H1 (cell line): ENCODE measurements at regions not wholly inside any gene's neighbourhood (a gene's known extent, or its start where the extent isn't known, plus 50 kb on each side); places are given as distances from the start of the nearest gene placed in this dataset.

ENCODE experiments used
- ATF2 ChIP-seq: IDR thresholded peaks from 2 replicates; pipeline ENCODE4 v1.6.1; 2012; ENCODE audit warnings: low read length, inconsistent platforms
- BRCA1 ChIP-seq: IDR thresholded peaks from 2 replicates; pipeline ENCODE4 v1.6.1; 2012; ENCODE audit warnings: low read depth, low read length, improper control_type of control experiment
- CHD1 ChIP-seq: IDR thresholded peaks from 2 replicates; pipeline ENCODE4 v1.6.1; 2012; ENCODE audit warnings: low read depth, low read length, improper control_type of control experiment
- CTCF ChIP-seq, 3 experiments: IDR thresholded peaks; 1 replicate in 2 of 3; 2 replicates in 1 of 3; pipeline versions ENCODE4 v1.5.1 to v1.6.1; 2011; ENCODE audit warnings: low read length in 3 of 3, mild to moderate bottlenecking in 3 of 3, inconsistent platforms in 2 of 3, low read depth in 1 of 3, moderate library complexity in 1 of 3; ENCODE audit not compliant: insufficient read depth in 1 of 3; ENCODE audit errors: control extremely low read depth in 1 of 3
- EZH2 ChIP-seq: fragments of 200-600 bp; sonication (generic); IDR thresholded peaks from 2 replicates; pipeline ENCODE4 v1.7.1; 2012; ENCODE audit warnings: low read depth, mild to moderate bottlenecking, moderate library complexity, low read length, inconsistent platforms; ENCODE audit not compliant: severe bottlenecking
- HDAC6 ChIP-seq: IDR thresholded peaks from one replicate; pipeline ENCODE4 v1.7.1; 2012; ENCODE audit warnings: low read depth, mild to moderate bottlenecking, inconsistent platforms, low read length, moderate library complexity
- JUN ChIP-seq: IDR thresholded peaks from 2 replicates; pipeline ENCODE4 v1.6.1; 2011; ENCODE audit warnings: low read depth, mild to moderate bottlenecking, improper control_type of control experiment, low read length
- POLR2A ChIP-seq, 2 experiments: IDR thresholded peaks; 1 replicate in 1 of 2; 2 replicates in 1 of 2; pipeline ENCODE4 v1.6.1; 2011; ENCODE audit warnings: low read depth in 2 of 2, low read length in 2 of 2, mild to moderate bottlenecking in 2 of 2; ENCODE audit errors: control extremely low read depth in 1 of 2
- RAD21 ChIP-seq, 2 experiments: IDR thresholded peaks in 1 of 2; conservative IDR thresholded peaks in 1 of 2; 2 replicates each; pipeline ENCODE4 v1.6.1; 2011; ENCODE audit warnings: low read depth in 2 of 2, low read length in 2 of 2, improper control_type of control experiment in 1 of 2, inconsistent platforms in 1 of 2, mild to moderate bottlenecking in 1 of 2, moderate library complexity in 1 of 2
- RXRA ChIP-seq: IDR thresholded peaks from 2 replicates; pipeline ENCODE4 v1.6.1; 2011; ENCODE audit warnings: low read depth, mild to moderate bottlenecking, low read length, moderate library complexity; ENCODE audit not compliant: insufficient read depth
- USF2 ChIP-seq: IDR thresholded peaks from 2 replicates; pipeline ENCODE4 v1.6.1; 2011; ENCODE audit warnings: low read length, improper control_type of control experiment

GRCh38 chr2:157180359-157180758 lies 77.1 kb upstream of the GALNT5 start:
- TF ChIP-seq CHD1: no peak
- TF ChIP-seq HDAC6: no peak
- no peak for TF ChIP-seq JUN
- no peak for TF ChIP-seq BRCA1
- TF ChIP-seq CTCF (IDR thresholded peaks at IDR 0.05; ENCODE audit: control extremely low read depth in 1 of 3, insufficient read depth in 1 of 3, low read depth in 1 of 3, low read length in 3 of 3): no peak
- TF ChIP-seq USF2: no peak
- TF ChIP-seq RXRA: no peak
- no peak for TF ChIP-seq ATF2
- TF ChIP-seq POLR2A (IDR thresholded peaks at IDR 0.05; ENCODE audit: control extremely low read depth in 1 of 2, low read depth in 2 of 2, low read length in 2 of 2): no peak
- TF ChIP-seq EZH2: no peak
- TF ChIP-seq RAD21 (IDR thresholded peaks at IDR 0.05 in 1 of 2, conservative IDR thresholded peaks at IDR 0.05 in 1 of 2; ENCODE audit: low read depth in 2 of 2, low read length in 2 of 2): no peak
